ENCODE measurements at regions not wholly inside any gene's neighbourhood (a gene's known extent, or its start where the extent isn't known, plus 50 kb on each side); places are given as distances from the start of the nearest gene placed in this dataset.

DNA sequence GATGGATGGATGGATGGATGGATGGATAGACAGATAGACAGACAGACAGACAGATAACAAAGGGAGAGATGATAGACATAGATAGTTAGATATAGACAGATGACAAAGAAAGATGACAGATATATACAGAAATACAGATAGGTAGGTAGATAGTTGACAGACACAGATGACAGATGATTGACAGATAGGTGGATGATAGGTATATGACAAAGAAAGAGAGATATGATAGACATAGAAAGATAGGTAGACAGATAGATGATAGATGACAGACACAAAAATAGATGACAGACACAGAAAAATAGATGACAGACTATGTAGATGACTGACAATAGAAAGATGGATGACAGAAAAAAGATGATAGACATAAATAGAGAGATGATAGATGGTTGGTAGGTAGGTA lies 200.0 kb upstream of the TAS2R1 start:
- TF ChIP-seq SP1 (IDR thresholded peaks at IDR 0.05) (no peak), RAD21 (IDR thresholded peaks at IDR 0.05) (no peak), JUND (IDR thresholded peaks at IDR 0.05) (no peak), HNF4A (conservative IDR thresholded peaks at IDR 0.05) (no peak), YY1 (IDR thresholded peaks at IDR 0.05) (no peak)
- TF ChIP-seq, protein P1, sequence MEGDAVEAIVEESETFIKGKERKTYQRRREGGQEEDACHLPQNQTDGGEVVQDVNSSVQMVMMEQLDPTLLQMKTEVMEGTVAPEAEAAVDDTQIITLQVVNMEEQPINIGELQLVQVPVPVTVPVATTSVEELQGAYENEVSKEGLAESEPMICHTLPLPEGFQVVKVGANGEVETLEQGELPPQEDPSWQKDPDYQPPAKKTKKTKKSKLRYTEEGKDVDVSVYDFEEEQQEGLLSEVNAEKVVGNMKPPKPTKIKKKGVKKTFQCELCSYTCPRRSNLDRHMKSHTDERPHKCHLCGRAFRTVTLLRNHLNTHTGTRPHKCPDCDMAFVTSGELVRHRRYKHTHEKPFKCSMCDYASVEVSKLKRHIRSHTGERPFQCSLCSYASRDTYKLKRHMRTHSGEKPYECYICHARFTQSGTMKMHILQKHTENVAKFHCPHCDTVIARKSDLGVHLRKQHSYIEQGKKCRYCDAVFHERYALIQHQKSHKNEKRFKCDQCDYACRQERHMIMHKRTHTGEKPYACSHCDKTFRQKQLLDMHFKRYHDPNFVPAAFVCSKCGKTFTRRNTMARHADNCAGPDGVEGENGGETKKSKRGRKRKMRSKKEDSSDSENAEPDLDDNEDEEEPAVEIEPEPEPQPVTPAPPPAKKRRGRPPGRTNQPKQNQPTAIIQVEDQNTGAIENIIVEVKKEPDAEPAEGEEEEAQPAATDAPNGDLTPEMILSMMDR (IDR thresholded peaks at IDR 0.05; ENCODE audit: low read depth, low read length, missing input control), result no peak
- TF ChIP-seq, protein P2, sequence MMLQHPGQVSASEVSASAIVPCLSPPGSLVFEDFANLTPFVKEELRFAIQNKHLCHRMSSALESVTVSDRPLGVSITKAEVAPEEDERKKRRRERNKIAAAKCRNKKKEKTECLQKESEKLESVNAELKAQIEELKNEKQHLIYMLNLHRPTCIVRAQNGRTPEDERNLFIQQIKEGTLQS (IDR thresholded peaks at IDR 0.05), result no peak
- TF ChIP-seq, protein P3, sequence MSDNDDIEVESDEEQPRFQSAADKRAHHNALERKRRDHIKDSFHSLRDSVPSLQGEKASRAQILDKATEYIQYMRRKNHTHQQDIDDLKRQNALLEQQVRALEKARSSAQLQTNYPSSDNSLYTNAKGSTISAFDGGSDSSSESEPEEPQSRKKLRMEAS (IDR thresholded peaks at IDR 0.05), result no peak
